ENCODE measurements at regions not wholly inside any gene's neighbourhood (a gene's known extent, or its start where the extent isn't known, plus 50 kb on each side); places are given as distances from the start of the nearest gene placed in this dataset.

GRCh38 chr16:65667011-65667578 is 545.2 kb upstream of the CDH11 start:
- 69 to 90% (median 71%) methylated on average over 7 of the region's 7 CpGs for WGBS, 5 donors

GRCh38 chr16:65666132-65666941 is 544.5 kb upstream of the CDH11 start:
- H3K36me3 ChIP-seq = no peaks in the 10 kb centered on the region
- no peaks in the 10 kb centered on the region for H3K27me3 ChIP-seq
- TF ChIP-seq EP300 (IDR thresholded peaks at IDR 0.05) = no peak
- TF ChIP-seq POLR2A (IDR thresholded peaks at IDR 0.05) = no peak
- no peak for TF ChIP-seq CTCF (IDR thresholded peaks at IDR 0.05)
- no peak for TF ChIP-seq POLR2AphosphoS5 (IDR thresholded peaks at IDR 0.05)
- H3K27ac ChIP-seq = no peak overlapping the region
- no peaks in the 10 kb centered on the region for H3K4me1 ChIP-seq
- no peak for DNase-seq
- WGBS, 5 donors = 50 to 79% (median 65%) methylated on average over 6 to 11 of the region's 11 CpGs
- H3K9me3 ChIP-seq = peaks cover 0 to under 1% (median 0%) of the 10 kb centered on the region in 4 donors
- intact Hi-C loops (cut with DNase I; ENCODE audit: low total_unique reads) = no loop called here
- H3K4me3 ChIP-seq = no peak overlapping the region

More at GRCh38 chr16:65667011-65667578, 545.2 kb upstream of the CDH11 start:
- TF ChIP-seq EP300 (IDR thresholded peaks at IDR 0.05) (no peak), POLR2A (IDR thresholded peaks at IDR 0.05) (no peak), POLR2AphosphoS5 (IDR thresholded peaks at IDR 0.05) (no peak), CTCF (IDR thresholded peaks at IDR 0.05) (no peak)
- H3K27ac ChIP-seq = no peak overlapping the region
- H3K36me3 ChIP-seq = no peaks in the 10 kb centered on the region
- intact Hi-C loops (cut with DNase I; ENCODE audit: low total_unique reads) = no loop called here
- H3K4me1 ChIP-seq = no peaks in the 10 kb centered on the region
- no peak for DNase-seq
- no peak overlapping the region for H3K4me3 ChIP-seq
- H3K27me3 ChIP-seq = no peaks in the 10 kb centered on the region
- H3K9me3 ChIP-seq = peaks cover 0 to 8% (median 5%) of the 10 kb centered on the region in 4 donors

- H3K27ac ChIP-seq = no peak overlapping the region
- 47 to 70% (median 63%) methylated on average over 3 of the region's 3 CpGs for WGBS, 5 donors
- intact Hi-C loops (cut with DNase I; ENCODE audit: low total_unique reads) = no loop called here
- H3K4me1 ChIP-seq = no peaks in the 10 kb centered on the region
- no peaks in the 10 kb centered on the region for H3K27me3 ChIP-seq
- no peaks in the 10 kb centered on the region for H3K36me3 ChIP-seq
- TF ChIP-seq EP300 (IDR thresholded peaks at IDR 0.05) (no peak), POLR2A (IDR thresholded peaks at IDR 0.05) (no peak), CTCF (IDR thresholded peaks at IDR 0.05) (no peak), POLR2AphosphoS5 (IDR thresholded peaks at IDR 0.05) (no peak)
- DNase-seq = peak in 1 of 2 donors; percentile 30
- no peaks in the 10 kb centered on the region for H3K9me3 ChIP-seq
- no peak overlapping the region for H3K4me3 ChIP-seq
These were observed 543.7 kb upstream of the CDH11 start for GRCh38 chr16:65665586-65665985.

- no peaks in the 10 kb centered on the region for H3K36me3 ChIP-seq
- no peaks in the 10 kb centered on the region for H3K27me3 ChIP-seq
- 75 to 91% (median 85%) methylated on average over 3 of the region's 3 CpGs for WGBS, 5 donors
- no peak overlapping the region for H3K4me3 ChIP-seq
- DNase-seq = no peak
- no peaks in the 10 kb centered on the region for H3K4me1 ChIP-seq
- no peaks in the 10 kb centered on the region for H3K9me3 ChIP-seq
- intact Hi-C loops (cut with DNase I; ENCODE audit: low total_unique reads) = no loop called here
- no peak for TF ChIP-seq POLR2A (IDR thresholded peaks at IDR 0.05)
- TF ChIP-seq EP300 (IDR thresholded peaks at IDR 0.05) = no peak
- no peak for TF ChIP-seq CTCF (IDR thresholded peaks at IDR 0.05)
- no peak for TF ChIP-seq POLR2AphosphoS5 (IDR thresholded peaks at IDR 0.05)
- no peak overlapping the region for H3K27ac ChIP-seq
These were observed 541.9 kb upstream of the CDH11 start for GRCh38 chr16:65663774-65664173.
